GM21717 (cell line): ENCODE measurements at regions not wholly inside any gene's neighbourhood (a gene's known extent, or its start where the extent isn't known, plus 50 kb on each side); places are given as distances from the start of the nearest gene placed in this dataset.
"Not testable (repeated sequence)": the region's sequence is repeated elsewhere in the genome, so short reads cannot be mapped to it uniquely, and the experiment has no call there.

Source experiments
- ATAC-seq: cut with Tn5 transposase; IDR thresholded peaks from one replicate; pipeline ENCODE4 v1.9.1; 2021; ENCODE audit warnings: mild to moderate bottlenecking, moderate library complexity; ENCODE audit not compliant: unreplicated experiment

- no peak for ATAC-seq
These were observed 221.0 kb downstream of the NAF1 start for GRCh38 chr4:162945713-162946112.

- no peak for ATAC-seq
These were observed 223.4 kb downstream of the NAF1 start for GRCh38 chr4:162943263-162943662.

- ATAC-seq, result no peak
These were observed 227.8 kb downstream of the NAF1 start for GRCh38 chr4:162938738-162939485.

DNA sequence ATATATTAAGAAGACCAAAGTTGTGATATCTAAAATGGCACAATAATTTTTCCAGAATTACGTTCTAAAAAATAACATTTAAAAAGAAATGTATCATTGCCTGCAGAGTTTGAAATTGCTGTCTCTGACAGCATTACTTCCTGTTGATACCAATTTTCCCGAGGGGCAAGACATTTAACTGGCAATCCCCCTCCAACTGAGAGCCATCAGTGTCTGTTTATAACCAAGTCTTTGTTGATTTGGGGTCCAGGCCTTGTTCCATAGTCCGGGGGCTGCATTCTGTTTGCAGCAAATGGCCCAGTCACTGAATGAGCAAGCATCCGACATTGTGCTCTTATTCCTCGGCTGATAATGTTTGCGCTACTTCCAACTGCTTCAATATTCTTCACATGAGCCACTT, 231.5 kb downstream of the NAF1 start:
- no peak for ATAC-seq

DNA sequence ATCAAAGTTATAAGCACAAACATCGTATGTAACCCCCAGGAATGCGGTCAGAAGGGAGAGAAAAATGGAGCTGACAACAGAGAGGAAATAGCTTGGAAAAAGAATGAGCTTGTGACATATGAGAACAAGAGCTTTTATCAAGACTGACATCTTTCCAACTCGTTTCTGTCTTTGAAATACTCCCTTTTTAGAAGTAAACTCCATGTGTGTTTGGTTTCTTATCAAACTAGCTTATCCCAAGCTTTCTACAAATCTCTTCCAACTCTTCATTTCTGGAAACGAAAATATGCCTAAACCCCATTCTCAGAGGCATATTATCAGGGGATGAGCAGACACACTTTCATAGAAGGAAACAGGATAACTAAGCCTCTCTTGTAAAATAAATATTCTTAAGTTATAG, 235.4 kb downstream of the NAF1 start:
- no peak for ATAC-seq

DNA sequence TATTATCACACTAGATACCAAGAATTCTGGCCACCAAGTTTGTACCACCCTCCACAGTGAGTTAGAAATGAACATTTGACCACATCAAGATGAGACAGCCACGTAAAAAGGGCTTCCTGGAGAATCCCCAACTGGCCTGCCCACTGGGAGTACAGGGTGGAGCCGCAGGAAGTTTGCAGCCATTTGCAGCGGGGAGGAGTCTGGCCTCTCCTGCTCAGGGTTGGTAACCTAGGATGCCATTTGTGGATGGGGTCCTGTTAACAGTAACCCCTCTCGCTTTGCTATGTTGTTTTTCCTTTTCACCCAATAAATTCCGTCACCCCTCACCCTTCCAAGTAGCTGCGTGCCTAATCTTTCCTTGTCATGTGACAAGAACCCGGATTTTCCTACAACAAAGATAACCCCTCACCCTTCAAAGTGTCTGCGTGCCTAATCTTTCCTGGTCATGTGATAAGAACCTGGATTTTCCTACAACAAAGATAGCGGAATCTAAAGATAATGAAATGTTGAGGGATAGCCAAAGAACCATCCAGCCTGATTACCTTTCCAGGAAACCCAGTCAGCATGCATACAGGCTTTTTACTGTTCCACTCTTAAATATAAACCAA, 245.4 kb downstream of the NAF1 start:
- no peak for ATAC-seq

GRCh38 chr4:162920649-162921048, 246.0 kb downstream of the NAF1 start:
- no peak for ATAC-seq

DNA sequence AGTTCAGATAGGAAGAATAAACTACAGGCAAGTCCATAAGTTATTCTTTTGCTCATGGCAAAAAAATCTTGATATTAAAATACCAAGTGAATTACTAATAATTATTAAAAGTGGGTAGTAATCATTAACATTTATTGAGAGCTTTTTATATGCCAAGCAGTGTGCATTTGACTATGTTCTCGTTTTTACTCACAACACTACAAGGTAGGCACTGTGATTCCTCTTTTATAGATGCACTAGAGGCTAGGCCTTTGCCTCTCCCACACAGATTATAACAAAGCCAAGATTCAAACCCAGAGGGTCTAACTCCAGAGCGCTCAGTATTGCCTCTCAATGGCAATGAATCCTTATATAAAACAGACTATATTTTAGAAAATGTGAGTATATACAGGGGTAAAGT, 254.2 kb downstream of the NAF1 start:
- ATAC-seq, result no peak

DNA sequence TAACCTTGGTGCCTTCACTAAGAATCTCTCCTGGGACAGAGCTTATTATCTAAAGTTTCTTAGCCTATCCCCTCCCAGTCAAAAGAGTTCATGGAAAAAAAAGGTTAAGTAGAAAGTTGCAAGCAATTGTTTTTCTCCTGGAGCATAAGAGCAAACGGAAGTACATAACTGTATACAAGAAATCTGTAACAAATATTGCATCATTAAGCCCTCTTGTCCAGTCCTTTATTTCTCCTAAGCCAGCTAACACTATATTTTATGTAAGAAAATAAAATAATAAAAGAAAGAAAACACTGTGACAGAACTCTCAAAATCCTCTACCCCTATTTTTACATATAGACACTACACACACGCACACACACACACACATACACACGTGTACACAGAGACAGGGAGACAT, 255.3 kb downstream of the NAF1 start:
- ATAC-seq, result no peak

- no peak for ATAC-seq
These were observed 256.7 kb downstream of the NAF1 start for GRCh38 chr4:162909952-162910351.

DNA sequence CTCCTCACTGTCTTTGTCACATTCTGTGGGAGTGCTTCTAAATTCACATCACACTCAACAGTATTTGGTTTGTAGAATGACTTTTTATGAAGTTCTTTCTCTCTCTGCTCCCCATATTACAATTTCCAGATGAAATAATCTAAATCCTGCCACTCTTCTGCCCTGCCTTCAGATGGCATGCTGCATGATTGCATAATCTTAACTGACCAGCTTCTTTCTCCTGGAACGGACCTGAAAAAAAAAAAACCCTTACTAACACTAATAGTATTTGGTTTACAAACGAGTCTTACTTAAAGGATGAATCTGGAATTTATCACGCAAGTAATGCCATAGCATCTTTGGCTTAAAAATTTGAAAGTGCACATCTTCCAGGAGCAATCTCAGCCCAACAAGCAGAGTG, 272.3 kb downstream of the NAF1 start:
- no peak for ATAC-seq

DNA sequence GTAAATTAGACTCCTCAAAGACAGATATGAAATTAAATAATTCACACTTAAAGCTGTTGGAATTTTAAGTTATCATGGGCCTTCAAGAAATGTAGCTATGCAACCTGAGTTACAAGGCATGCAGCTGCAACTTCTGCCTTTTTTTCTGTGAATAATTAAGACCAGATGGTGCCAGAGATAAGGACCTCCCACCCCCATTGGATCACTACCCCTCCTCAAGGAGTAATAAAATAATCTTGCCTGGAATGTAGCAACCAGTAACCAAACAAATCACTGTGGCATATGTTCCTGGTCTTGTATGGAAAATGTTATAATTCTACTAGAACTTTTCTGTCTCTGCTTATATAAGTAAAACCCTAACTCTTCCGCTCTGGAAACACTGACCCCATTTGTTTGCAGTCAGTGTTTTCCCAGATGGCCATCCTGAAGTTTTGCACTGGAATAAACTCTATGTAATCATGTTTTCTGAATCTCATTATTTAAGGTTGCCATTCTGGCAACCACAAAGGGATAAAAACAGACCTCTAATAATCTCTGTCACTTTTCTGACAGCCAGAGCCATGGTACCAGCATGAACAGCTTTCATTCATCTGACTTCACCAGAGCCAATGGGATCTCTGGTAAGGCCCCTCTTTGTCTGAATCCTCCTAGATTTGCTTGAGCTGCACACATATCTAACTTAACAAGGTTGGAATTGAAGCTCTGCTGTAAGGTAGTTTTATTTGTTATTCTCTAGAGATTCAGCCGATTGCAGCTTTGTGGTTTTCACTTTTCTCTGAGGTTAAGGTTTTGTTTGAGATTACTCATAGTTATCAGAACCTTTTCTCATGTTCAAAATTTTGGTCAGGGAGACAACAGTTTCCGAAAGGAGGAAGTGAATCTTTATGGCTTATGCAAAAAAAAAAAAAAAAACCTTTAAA, 274.6 kb downstream of the NAF1 start:
- ATAC-seq, result peak; percentile 100

GRCh38 chr4:162878096-162878495, 288.6 kb downstream of the NAF1 start:
- ATAC-seq, result no peak

DNA sequence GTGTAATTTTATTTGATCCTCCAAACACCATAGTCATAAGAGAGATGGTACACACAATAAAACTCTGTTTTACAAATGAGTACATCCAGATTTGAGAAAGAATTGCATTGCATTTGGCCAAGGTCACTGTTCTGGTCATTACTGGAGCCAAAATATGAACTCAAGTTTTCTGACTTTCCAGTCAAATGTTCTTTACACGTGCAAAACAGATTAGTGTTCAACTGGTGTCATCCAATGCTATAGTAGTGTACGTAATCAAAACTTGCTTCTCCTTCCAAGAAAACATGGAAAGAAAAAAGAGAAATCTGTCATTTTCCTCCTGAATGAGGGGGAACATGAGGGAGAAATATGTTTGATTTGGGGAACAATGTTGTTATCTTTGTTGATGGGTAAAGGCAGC, 291.9 kb downstream of the NAF1 start:
- no peak for ATAC-seq

GRCh38 chr4:162871990-162872389, 294.7 kb downstream of the NAF1 start:
- no peak for ATAC-seq

DNA sequence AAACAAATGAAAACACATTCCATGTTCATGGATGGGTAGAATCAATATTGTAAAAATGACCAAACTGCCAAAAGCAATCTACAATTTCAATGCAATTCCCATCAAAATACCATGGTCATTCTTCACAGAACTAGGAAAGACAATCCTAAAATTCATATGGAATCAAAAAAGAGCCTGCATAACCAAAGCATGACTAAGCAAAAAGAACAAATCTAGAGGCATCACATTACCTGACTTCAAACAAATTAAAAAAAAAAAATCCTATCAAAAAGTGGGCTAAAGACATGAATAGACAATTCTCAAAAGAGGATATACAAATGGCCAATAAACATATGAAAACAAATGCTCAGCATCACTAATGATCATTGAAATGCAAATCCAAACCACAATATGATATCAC, 297.5 kb downstream of the NAF1 start:
- ATAC-seq, result no peak

DNA sequence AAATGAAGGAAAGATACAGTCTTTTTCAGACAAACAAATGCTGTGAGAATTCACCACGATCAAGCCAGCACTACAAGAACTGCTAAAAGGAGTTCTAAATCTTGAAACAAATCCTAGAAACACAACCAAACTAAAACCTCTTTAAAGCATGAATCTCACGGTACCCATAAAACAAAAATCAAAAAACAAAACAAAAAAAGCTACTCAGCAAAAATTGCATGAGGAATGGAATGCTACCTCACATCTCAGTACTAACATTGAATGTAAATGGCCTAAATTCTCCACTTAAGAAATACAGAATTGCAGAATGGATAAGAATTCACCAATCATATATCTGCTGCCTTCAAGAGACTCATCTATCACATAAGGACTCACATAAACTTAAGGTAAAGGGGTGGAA, 300.1 kb downstream of the NAF1 start:
- no peak for ATAC-seq

DNA sequence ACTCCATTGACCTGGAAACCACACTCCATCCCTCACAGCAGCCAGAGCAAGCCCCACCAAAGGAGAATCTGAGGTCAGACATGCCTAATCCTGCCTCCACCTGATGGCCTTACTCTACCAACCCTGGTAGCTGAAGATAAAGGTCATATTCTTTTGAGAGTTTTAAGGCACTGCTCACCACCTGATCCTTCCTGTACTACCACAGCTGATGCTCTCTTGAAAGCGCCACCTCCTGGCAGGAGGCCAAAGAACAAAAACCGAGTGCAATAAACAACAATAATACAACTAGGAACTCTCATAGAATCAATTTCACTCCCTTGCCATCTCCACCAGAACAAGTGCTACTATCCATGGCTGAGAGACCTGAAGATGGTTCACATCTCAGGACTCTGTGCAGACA, 301.6 kb downstream of the NAF1 start:
- ATAC-seq, result no peak

- ATAC-seq, result no peak
These were observed 312.9 kb downstream of the NAF1 start for GRCh38 chr4:162853788-162854187.

DNA sequence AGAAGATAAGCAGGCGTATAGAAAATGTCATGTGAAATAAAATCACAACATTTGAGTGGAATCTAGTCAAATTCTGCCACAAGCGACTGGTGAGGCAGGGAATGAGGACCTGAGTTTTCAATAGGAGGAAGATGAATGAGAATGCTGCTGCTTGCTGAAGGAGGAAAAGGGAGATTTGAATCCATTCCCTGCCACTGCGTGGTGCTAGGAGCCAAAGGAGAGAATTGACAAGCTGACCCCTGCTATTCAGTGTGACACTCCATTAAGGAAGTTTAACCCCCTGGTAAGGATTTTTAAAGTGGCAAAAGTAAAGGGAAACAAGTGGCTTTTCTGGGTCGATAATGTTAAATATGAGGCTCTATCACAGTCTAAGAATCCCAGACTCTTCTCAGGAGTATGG, 314.0 kb downstream of the NAF1 start:
- no peak for ATAC-seq

GRCh38 chr4:162851241-162851758, 315.4 kb downstream of the NAF1 start:
- ATAC-seq, result not testable (repeated sequence)

GRCh38 chr4:162849937-162850336, 316.8 kb downstream of the NAF1 start:
- no peak for ATAC-seq
